Loucy (cell line): ENCODE measurements at regions not wholly inside any gene's neighbourhood (a gene's known extent, or its start where the extent isn't known, plus 50 kb on each side); places are given as distances from the start of the nearest gene placed in this dataset.

Experiments used
- H2AFZ ChIP-seq: fragments of 200-600 bp; sonication (generic); 2 replicates; pipeline ENCODE4 v1.6.0; 2016; ENCODE audit warnings: antibody characterized with exemption, mild to moderate bottlenecking, low read length, moderate library complexity
- H3F3A ChIP-seq: fragments of 200-600 bp; 2 replicates; pipeline ENCODE4 v1.6.0; 2016; ENCODE audit warnings: antibody characterized with exemption, low read depth, mild to moderate bottlenecking
- H3K27me3 ChIP-seq: fragments of 200-600 bp; sonication (generic); 2 replicates; pipeline ENCODE4 v1.6.1; 2014; ENCODE audit warnings: low read length, mild to moderate bottlenecking; ENCODE audit not compliant: insufficient read depth, poor library complexity, severe bottlenecking
- H3K36me3 ChIP-seq: fragments of 200-600 bp; sonication (generic); 2 replicates; pipeline ENCODE4 v1.6.1; 2016; ENCODE audit warnings: low read length; ENCODE audit not compliant: insufficient read depth
- H3K4me1 ChIP-seq: fragments of 200-600 bp; sonication (generic); 2 replicates; pipeline ENCODE4 v1.5.1; 2014; ENCODE audit warnings: low read length, mild to moderate bottlenecking; ENCODE audit not compliant: insufficient read depth, poor library complexity, severe bottlenecking
- H3K4me2 ChIP-seq: fragments of 200-600 bp; sonication (generic); 2 replicates; pipeline ENCODE4 v1.6.0; 2014; ENCODE audit warnings: antibody characterized with exemption, low read length, low read depth, mild to moderate bottlenecking; ENCODE audit not compliant: poor library complexity, severe bottlenecking
- H3K4me3 ChIP-seq: fragments of 200-600 bp; sonication (generic); 2 replicates; pipeline ENCODE4 v1.5.1; 2014; ENCODE audit warnings: low read length, mild to moderate bottlenecking, mixed read lengths; ENCODE audit not compliant: poor library complexity, severe bottlenecking
- H3K79me2 ChIP-seq: fragments of 200-600 bp; sonication (generic); 2 replicates; pipeline ENCODE4 v1.6.1; 2014; ENCODE audit warnings: low read length; ENCODE audit not compliant: insufficient read depth
- H3K9ac ChIP-seq: fragments of 200-600 bp; sonication (generic); 2 replicates; pipeline ENCODE4 v1.6.0; 2014; ENCODE audit warnings: mild to moderate bottlenecking, low read depth, low read length, moderate library complexity; ENCODE audit not compliant: poor library complexity, severe bottlenecking
- H3K9me2 ChIP-seq: fragments of 200-600 bp; sonication (generic); replicated peaks from 2 replicates; pipeline ENCODE4 v1.6.1; 2016; ENCODE audit warnings: low read depth, low read length, mixed read lengths
- H3K9me3 ChIP-seq: fragments of 200-600 bp; sonication (generic); 2 replicates; pipeline ENCODE4 v1.6.1; 2014; ENCODE audit warnings: mild to moderate bottlenecking, antibody characterized with exemption, low read length, low read depth; ENCODE audit not compliant: insufficient read depth
- H4K20me1 ChIP-seq: fragments of 200-600 bp; sonication (generic); 2 replicates; pipeline ENCODE4 v1.6.0; 2014; ENCODE audit warnings: antibody characterized with exemption, low read length, mild to moderate bottlenecking; ENCODE audit not compliant: insufficient read depth, poor library complexity, severe bottlenecking
- EZH2phosphoT487 ChIP-seq: fragments of 200-600 bp; IDR thresholded peaks from 2 replicates; pipeline ENCODE4 v1.6.1; 2018; ENCODE audit warnings: antibody characterized with exemption, mild to moderate bottlenecking, moderate library complexity, borderline replicate concordance
- TF ChIP-seq, protein P1 (sequence below): fragments of 200-600 bp; sonication (generic); conservative IDR thresholded peaks from 2 replicates; pipeline ENCODE4 v1.5.1; 2014; ENCODE audit warnings: mild to moderate bottlenecking, antibody characterized with exemption, low read length

GRCh38 chr10:31118556-31118955 lies 86.9 kb upstream of the ZNF438 start:
- Histone ChIP-seq H3K36me3 (no peaks in the 10 kb centered on the region), H3K4me1 (no peaks in the 10 kb centered on the region), H4K20me1 (no peaks in the 10 kb centered on the region), H3K9me2 (no peaks in the 10 kb centered on the region), H3F3A (no peaks in the 10 kb centered on the region), H2AFZ (no peak overlapping the region), H3K79me2 (no peaks in the 10 kb centered on the region), H3K27me3 (no peaks in the 10 kb centered on the region), H3K4me3 (no peak overlapping the region), H3K4me2 (no peak overlapping the region), H3K9me3 (no peaks in the 10 kb centered on the region), H3K9ac (no peak overlapping the region)
- TF ChIP-seq, protein P1, sequence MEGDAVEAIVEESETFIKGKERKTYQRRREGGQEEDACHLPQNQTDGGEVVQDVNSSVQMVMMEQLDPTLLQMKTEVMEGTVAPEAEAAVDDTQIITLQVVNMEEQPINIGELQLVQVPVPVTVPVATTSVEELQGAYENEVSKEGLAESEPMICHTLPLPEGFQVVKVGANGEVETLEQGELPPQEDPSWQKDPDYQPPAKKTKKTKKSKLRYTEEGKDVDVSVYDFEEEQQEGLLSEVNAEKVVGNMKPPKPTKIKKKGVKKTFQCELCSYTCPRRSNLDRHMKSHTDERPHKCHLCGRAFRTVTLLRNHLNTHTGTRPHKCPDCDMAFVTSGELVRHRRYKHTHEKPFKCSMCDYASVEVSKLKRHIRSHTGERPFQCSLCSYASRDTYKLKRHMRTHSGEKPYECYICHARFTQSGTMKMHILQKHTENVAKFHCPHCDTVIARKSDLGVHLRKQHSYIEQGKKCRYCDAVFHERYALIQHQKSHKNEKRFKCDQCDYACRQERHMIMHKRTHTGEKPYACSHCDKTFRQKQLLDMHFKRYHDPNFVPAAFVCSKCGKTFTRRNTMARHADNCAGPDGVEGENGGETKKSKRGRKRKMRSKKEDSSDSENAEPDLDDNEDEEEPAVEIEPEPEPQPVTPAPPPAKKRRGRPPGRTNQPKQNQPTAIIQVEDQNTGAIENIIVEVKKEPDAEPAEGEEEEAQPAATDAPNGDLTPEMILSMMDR, result no peak
- no peak for TF ChIP-seq EZH2phosphoT487

GRCh38 chr10:31120392-31120791 lies 88.7 kb upstream of the ZNF438 start:
- no peaks in the 10 kb centered on the region for H4K20me1 ChIP-seq
- no peak overlapping the region for H3K9ac ChIP-seq
- no peak overlapping the region for H3K4me2 ChIP-seq
- H3K27me3 ChIP-seq, result no peaks in the 10 kb centered on the region
- H3K9me2 ChIP-seq, result no peaks in the 10 kb centered on the region
- no peak for TF ChIP-seq EZH2phosphoT487
- TF ChIP-seq, protein P1, result no peak
- H3K9me3 ChIP-seq, result no peaks in the 10 kb centered on the region
- H3K36me3 ChIP-seq, result no peaks in the 10 kb centered on the region
- H3K4me1 ChIP-seq, result no peaks in the 10 kb centered on the region
- no peaks in the 10 kb centered on the region for H3K79me2 ChIP-seq
- no peaks in the 10 kb centered on the region for H3F3A ChIP-seq
- H2AFZ ChIP-seq, result peak overlapping the region; percentile 45; the same call in 1 of the 2 replicates
- no peak overlapping the region for H3K4me3 ChIP-seq

DNA sequence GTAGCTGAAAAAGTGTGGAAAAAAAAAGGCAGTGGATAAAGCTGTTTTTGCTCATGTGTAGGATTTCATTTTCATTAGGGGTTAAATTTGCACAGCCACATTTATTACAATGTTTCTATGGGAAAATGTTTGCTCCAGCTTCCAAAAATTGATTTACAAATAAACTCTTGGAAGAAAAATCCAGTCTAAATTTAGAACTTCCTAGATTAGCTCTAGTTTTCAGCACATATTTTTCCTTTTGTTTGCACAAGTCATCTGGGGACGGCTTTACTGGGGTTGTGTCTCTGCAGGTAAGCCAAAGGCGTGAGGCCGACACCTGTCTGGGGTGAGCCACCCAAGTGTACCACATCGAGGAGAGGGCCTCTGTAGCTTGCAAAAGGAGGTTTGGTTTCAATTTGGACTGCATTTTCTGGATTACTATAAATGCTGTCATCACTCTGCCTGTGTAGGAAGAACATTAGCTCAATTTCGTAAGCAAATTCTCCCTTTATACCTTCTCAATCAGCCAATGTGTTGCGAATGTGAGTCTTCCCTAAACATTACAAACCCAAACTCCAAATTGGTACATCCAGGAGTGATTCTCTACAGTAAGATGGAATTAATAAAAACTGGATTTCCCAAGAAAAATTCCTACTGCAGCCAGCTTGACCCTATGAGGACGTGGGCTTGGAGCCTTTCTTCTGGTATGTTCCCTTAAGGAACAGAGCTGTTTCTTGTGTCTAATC lies 89.5 kb upstream of the ZNF438 start:
- H3K79me2 ChIP-seq, result no peaks in the 10 kb centered on the region
- no peak overlapping the region for H3K4me2 ChIP-seq
- no peaks in the 10 kb centered on the region for H3F3A ChIP-seq
- H4K20me1 ChIP-seq, result no peaks in the 10 kb centered on the region
- H3K9ac ChIP-seq, result no peak overlapping the region
- no peak overlapping the region for H2AFZ ChIP-seq
- H3K4me3 ChIP-seq, result no peak overlapping the region
- TF ChIP-seq, protein P1, result no peak
- TF ChIP-seq EZH2phosphoT487, result no peak
- no peaks in the 10 kb centered on the region for H3K9me3 ChIP-seq
- H3K4me1 ChIP-seq, result no peaks in the 10 kb centered on the region
- H3K9me2 ChIP-seq, result no peaks in the 10 kb centered on the region
- H3K36me3 ChIP-seq, result no peaks in the 10 kb centered on the region
- no peaks in the 10 kb centered on the region for H3K27me3 ChIP-seq
